GM06990 (cell line): ENCODE measurements at regions not wholly inside any gene's neighbourhood (a gene's known extent, or its start where the extent isn't known, plus 50 kb on each side); places are given as distances from the start of the nearest gene placed in this dataset.

ENCODE experiments used
- DNase-seq: peaks from one replicate; pipeline ENCODE4 v3.0.0-alpha.2; 2011; ENCODE audit not compliant: insufficient read length; ENCODE audit errors: extremely low read depth
- H3K27me3 ChIP-seq: replicated peaks from 2 replicates; pipeline ENCODE4 v1.6.0; 2011; ENCODE audit warnings: low read length; ENCODE audit not compliant: control insufficient read depth, insufficient read depth
- H3K36me3 ChIP-seq: 2 replicates; pipeline ENCODE4 v1.5.1; 2011; ENCODE audit warnings: low read length; ENCODE audit not compliant: control insufficient read depth, insufficient read depth
- H3K4me3 ChIP-seq: replicated peaks from 2 replicates; pipeline ENCODE4 v1.5.1; 2011; ENCODE audit warnings: low read depth, mild to moderate bottlenecking, control low read depth, low read length
- CTCF ChIP-seq: IDR thresholded peaks from 2 replicates; pipeline ENCODE4 v1.5.1; 2011; ENCODE audit warnings: low read length, control low read depth, mild to moderate bottlenecking, inconsistent platforms; ENCODE audit not compliant: insufficient read depth, poor library complexity, severe bottlenecking

- H3K4me3 ChIP-seq, result no peak overlapping the region
- no peak for DNase-seq
- H3K36me3 ChIP-seq, result no peaks in the 10 kb centered on the region
These were observed 438.8 kb upstream of the B3GALT2 start for GRCh38 chr1:193625255-193625654.

GRCh38 chr1:193619911-193620310 lies 433.5 kb upstream of the B3GALT2 start:
- Histone ChIP-seq H3K27me3 (no peaks in the 10 kb centered on the region), H3K36me3 (no peaks in the 10 kb centered on the region), H3K4me3 (no peak overlapping the region)
- DNase-seq, result no peak
- TF ChIP-seq CTCF, result no peak

More at GRCh38 chr1:193625255-193625654, 438.8 kb upstream of the B3GALT2 start:
- no peak for TF ChIP-seq CTCF
- no peaks in the 10 kb centered on the region for H3K27me3 ChIP-seq

- Histone ChIP-seq H3K36me3 (no peaks in the 10 kb centered on the region), H3K27me3 (no peaks in the 10 kb centered on the region), H3K4me3 (no peak overlapping the region)
- TF ChIP-seq CTCF, result no peak
- DNase-seq, result peak; percentile 22
These were observed 428.4 kb upstream of the B3GALT2 start for GRCh38 chr1:193614817-193615216.

GRCh38 chr1:193614275-193614674 lies 427.9 kb upstream of the B3GALT2 start:
- no peak for TF ChIP-seq CTCF
- no peak overlapping the region for H3K4me3 ChIP-seq
- no peak for DNase-seq
- no peaks in the 10 kb centered on the region for H3K27me3 ChIP-seq
- H3K36me3 ChIP-seq, result no peaks in the 10 kb centered on the region

GRCh38 chr1:193613041-193613440 lies 426.6 kb upstream of the B3GALT2 start:
- H3K27me3 ChIP-seq, result no peaks in the 10 kb centered on the region
- no peak overlapping the region for H3K4me3 ChIP-seq
- no peak for DNase-seq
- no peak for TF ChIP-seq CTCF
- no peaks in the 10 kb centered on the region for H3K36me3 ChIP-seq

GRCh38 chr1:193609592-193609991 lies 423.2 kb upstream of the B3GALT2 start:
- DNase-seq, result no peak
- no peaks in the 10 kb centered on the region for H3K27me3 ChIP-seq
- H3K4me3 ChIP-seq, result no peak overlapping the region
- TF ChIP-seq CTCF, result no peak
- no peaks in the 10 kb centered on the region for H3K36me3 ChIP-seq
